Stimulated activated CD8-positive, alpha-beta memory T cell treated with anti-CD3 and anti-CD28 coated beads, Interleukin-7, amount 100 ng/mL, for 48 hours (primary cell): ENCODE measurements at regions not wholly inside any gene's neighbourhood (a gene's known extent, or its start where the extent isn't known, plus 50 kb on each side); places are given as distances from the start of the nearest gene placed in this dataset.
A peak's percentile ranks its signal among the peaks of the same experiment; 100 is the strongest.

Experiments used
- DNase-seq, 2 donors: peaks; one replicate each; pipeline ENCODE4 v3.0.0-alpha.2; 2020; ENCODE audit warnings: low read depth in 1 of 2; ENCODE audit errors: extremely low read depth in 1 of 2

GRCh38 chr5:52710310-52710971 is 77.3 kb upstream of the ITGA1 start:
- no peak for DNase-seq

GRCh38 chr5:52710972-52711596 is 76.6 kb upstream of the ITGA1 start:
- DNase-seq = no peak

- no peak for DNase-seq
Observed at GRCh38 chr5:52712354-52712753, 75.4 kb upstream of the ITGA1 start.

- DNase-seq = peak in 1 of 2 donors; percentile 12
Observed at GRCh38 chr5:52725065-52725746, 62.5 kb upstream of the ITGA1 start.

- no peak for DNase-seq
Observed at GRCh38 chr5:52725808-52726207, 61.9 kb upstream of the ITGA1 start.

- DNase-seq = no peak
Observed at GRCh38 chr5:52727020-52727419, 60.7 kb upstream of the ITGA1 start.

GRCh38 chr5:52727576-52727975 is 60.1 kb upstream of the ITGA1 start:
- DNase-seq = no peak

- no peak for DNase-seq
Observed at GRCh38 chr5:52728224-52728623, 59.5 kb upstream of the ITGA1 start.

GRCh38 chr5:52728686-52729085 is 59.0 kb upstream of the ITGA1 start:
- no peak for DNase-seq

GRCh38 chr5:52731274-52732027 is 56.3 kb upstream of the ITGA1 start:
- DNase-seq = no peak

- DNase-seq = no peak
Observed at GRCh38 chr5:52734557-52734956, 53.2 kb upstream of the ITGA1 start.

- no peak for DNase-seq
Observed at GRCh38 chr5:52735139-52735538, 52.6 kb upstream of the ITGA1 start.
